ENCODE measurements at regions not wholly inside any gene's neighbourhood (a gene's known extent, or its start where the extent isn't known, plus 50 kb on each side); places are given as distances from the start of the nearest gene placed in this dataset.

DNA sequence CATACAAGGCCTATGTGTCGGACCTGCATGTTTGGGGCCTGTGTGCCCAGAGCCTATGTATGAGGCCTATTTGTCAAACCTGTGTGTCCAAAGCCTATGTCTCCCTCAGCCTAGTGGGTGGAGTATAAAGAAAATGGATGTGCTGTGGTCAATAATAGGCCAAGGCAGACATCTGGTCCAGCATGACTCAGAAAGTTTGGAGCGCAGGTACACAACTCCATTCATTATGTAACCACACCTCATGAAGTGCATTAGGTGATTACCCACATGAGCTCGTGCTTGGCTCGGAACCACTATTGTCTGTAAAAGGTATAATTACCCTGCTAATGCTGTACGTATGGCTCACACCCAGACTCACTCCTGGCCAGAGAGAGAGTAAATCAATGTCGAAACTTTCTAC lies 302.4 kb upstream of the POU3F2 start:
- DNase-seq (ENCODE audit: low read depth in 2 of 2): no peak

DNA sequence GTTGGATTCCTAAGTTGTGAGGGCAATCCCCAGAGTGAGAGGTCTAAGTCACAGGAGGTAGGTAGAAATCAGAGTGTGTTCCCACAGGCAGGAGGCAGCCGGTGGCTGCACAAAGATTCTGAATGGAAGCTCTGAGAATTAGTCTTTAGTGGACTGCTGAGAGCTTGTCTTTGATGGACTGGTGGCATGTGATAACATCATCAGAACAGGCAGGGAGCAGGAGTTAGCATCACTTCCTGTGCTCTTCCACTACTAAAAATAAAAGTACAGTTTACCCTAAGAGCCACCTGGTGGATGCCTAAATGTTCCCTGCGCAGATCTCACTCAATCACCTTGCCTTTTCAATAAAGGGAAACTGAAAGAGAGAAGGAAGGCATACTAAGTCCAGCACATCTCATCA lies 294.6 kb upstream of the POU3F2 start:
- no peak for DNase-seq (ENCODE audit: low read depth in 2 of 2)

DNA sequence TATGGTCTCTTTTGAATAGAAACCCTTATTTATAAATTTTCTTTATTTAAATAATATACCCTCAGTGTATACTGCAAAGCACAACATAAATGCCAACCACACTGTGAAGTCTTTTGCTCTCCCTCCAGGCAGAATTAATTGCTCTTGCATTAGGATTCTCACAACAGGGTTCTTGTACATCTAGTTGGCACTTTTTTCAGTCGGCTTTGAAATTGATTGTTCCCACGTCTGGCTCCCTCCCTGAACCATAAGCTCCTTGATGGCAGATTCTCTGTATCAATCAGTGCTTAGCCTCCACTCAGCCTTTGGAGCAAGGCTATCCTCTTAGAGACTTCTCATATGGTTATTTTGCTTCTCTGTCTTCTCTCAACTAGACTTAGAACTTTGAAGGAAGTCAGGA lies 288.0 kb upstream of the POU3F2 start:
- no peak for DNase-seq (ENCODE audit: low read depth in 2 of 2)

DNA sequence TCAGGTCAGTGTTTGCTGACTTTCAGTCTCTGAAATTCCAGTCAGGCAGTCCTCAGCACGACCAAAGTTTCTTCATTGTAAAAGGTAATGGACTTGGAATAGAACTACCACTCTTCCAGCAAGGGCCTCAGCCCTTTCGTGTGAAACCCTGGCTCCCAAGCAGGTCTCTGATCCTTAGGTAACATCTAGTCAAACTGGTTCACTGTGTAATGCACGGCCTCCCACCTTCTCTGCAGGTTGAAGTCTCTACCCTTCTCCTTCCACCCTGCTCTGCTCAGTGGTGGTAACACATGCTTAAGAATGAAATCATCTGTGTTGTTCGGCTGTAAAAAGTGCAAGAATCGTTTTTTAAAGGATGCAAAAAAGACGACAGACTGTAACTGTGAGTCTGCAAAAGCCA lies 287.2 kb upstream of the POU3F2 start:
- DNase-seq (ENCODE audit: low read depth in 2 of 2): no peak

DNA sequence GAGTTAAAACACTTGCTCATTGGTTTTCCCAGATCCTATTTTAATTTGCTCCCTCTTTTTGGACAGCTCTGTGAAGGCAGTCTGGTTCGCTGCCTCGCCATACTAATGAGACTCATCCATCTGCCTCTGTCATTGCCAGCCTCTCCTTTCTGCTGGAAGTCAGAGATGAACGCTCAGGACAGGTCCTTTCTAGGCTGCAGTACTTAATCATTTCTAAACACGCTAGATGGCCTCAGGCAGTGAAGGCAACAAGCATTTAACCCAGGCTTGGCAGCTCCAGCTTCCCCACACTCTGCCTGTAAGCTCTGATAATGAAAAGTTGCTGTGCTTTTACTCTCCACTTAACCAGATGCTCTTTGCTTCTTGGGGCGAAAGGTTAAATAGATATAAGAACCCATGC lies 286.7 kb upstream of the POU3F2 start:
- DNase-seq (ENCODE audit: low read depth in 2 of 2): no peak

DNA sequence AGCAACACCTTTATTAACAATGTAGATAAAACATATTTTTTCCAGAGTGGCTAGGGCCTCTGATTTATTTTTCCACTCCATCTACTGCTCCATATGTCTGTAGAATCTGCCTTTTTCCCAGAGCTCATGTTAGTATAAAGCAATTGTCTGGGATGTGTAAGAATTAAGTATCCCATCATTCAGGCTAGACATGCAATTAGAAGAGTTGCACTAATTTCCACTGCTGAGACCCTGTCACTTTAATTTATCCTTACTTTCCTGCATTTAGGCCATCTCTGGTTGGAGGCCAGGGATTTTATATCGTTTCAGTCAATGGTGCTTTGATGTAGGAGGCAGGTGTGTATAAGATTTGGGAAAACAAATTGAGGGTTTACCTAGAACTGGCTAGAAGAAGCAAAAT lies 286.1 kb upstream of the POU3F2 start:
- no peak for DNase-seq (ENCODE audit: low read depth in 2 of 2)

DNA sequence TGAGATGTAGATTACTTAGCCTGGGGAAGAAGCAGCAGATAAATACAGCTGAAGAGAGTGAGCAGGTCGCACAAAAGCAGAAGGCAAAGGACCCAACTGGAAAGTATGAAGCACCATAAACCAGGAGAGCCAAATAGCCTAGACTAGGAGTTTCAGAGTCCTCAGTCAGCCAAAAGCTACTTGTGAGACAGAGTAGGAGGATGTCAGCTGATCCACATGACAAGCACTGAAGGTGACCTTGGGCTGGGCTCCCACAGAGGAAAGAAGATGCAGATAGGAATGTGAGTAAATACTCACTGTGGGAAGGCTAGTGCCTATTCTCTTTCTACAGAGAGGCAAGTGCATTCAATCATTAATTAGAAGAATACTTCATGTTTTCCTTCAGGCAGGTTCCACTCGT lies 274.0 kb upstream of the POU3F2 start:
- DNase-seq (ENCODE audit: low read depth in 2 of 2): no peak

DNA sequence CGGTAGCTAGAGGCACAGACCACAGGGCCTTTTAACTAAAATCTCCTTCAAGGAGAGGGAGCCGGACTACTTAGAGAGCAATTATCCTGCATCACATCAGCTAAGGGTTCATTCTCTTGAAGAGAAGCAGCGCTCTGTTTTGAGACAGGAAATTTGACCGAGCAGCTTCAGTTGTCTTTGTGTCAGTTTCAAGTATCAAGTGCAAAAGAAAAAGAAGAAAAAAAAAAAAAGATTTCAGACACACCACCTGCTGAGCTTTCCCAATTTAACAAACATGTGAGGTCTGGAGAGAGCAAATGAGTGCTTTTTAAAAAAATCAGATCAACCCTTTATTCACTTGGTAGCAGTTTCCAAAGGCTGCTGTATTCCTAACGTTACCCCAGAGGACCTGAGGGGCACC lies 273.5 kb upstream of the POU3F2 start:
- DNase-seq (ENCODE audit: low read depth in 2 of 2): no peak

DNA sequence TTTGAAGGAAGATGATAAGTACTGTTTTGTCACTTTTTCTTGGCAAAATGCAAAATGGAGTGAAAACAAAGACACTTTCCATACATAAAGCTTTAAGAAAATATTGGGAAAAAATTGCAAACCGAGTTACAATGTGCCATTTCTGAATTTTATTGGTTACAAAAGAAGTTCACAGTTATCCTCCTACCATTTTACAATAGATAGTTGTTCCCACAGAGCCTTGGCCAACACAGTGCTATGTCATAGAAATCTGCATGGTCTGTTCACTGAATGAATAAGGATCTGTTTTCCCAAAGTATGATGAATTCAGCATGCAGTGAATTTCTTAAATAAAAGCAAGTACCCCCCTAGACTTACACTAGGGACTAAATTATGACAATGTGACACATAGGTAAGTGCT lies 268.2 kb upstream of the POU3F2 start:
- no peak for DNase-seq (ENCODE audit: low read depth in 2 of 2)

DNA sequence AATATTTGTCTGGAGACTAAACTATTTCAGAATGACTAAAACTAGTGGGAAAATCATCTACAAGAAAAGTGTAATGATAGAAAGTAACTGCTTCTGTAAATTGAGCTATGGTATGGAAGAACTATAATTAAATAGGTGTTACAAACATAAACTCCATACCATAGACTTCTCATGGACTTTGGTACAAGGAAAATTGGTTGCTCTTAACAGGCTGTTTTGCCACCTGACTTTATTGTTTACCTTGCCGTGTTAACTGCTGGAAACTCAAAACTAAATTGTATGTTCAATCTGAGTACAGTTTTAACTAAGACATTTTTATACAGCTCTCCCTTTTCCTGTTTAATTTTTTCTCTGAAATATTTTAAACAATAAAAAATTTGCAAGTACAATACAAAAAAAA lies 261.8 kb upstream of the POU3F2 start:
- DNase-seq (ENCODE audit: low read depth in 2 of 2): no peak

DNA sequence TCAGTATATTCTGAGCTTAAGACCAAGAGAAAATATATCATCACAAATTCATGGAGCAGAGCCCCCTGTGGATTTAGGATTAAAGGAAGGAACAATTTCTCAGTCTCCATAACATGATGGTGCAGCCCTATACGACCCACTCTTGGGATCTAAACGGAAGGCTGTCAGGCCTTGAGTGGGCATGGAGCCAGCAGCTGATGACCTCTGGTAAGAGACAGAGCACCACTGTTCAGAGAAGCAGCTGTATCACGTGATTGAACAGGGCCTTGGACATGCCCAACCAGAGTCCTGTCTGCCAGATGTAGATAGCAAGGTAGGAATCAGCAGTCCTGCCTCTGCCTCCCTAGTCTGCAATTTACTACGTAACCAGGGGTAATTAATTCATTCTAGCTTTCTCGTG lies 259.4 kb upstream of the POU3F2 start:
- no peak for DNase-seq (ENCODE audit: low read depth in 2 of 2)

DNA sequence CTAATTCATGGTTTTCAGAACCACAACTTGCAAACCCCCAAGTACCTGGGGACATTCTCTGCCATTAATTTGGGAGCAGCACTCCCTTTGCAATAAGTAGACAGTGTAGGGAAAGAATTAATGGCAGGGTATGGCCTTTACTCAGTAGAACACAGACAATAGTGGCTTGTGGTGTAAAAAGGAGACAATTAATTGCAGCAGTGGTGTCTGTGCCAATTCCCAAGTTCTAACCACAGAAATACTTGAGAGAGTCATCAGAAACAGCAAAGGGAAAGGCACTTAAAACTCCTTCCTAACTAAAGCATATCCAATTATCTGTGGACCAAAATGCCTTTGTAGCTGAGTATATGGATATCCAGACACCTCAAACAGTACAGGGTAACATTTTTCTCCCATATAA lies 257.6 kb upstream of the POU3F2 start:
- DNase-seq (ENCODE audit: low read depth in 2 of 2): no peak

DNA sequence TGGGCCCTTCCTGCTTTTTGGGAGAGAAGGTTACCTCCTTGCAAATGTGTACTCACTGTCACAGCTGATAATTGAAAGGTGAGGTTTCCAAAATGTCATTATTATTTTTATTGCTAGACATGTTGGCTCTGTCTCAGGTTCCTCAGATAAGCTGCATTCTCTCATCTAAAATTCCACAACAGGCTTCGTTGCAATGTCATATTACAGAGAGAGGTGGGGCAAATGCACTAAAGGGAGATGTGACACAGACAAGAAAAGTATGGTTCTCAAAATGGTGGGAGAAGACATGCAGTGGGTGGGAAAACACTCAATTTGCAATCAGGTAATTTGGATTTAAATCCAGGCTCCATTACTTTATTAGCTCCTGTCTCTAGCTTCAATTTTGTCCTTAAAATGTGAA lies 256.4 kb upstream of the POU3F2 start:
- DNase-seq (ENCODE audit: low read depth in 2 of 2): no peak

DNA sequence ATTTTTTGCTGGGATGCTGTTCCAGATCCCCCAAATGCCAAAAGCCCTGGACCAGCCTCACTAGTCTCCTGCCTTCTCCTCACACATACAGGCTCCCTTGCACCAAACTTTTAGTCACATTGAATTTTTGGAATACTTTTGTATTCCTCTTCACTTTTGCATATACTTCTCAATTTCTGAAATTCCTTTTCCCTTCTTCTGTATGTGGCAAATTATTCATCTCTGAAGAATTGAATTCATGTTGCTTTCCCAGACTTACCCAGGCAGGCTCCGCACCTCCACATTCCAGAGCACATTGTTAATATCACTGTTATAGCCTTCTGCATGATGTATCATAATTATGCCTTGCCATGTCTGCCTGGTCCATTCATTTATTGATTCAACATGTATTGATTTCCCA lies 255.3 kb upstream of the POU3F2 start:
- DNase-seq (ENCODE audit: low read depth in 2 of 2): no peak

DNA sequence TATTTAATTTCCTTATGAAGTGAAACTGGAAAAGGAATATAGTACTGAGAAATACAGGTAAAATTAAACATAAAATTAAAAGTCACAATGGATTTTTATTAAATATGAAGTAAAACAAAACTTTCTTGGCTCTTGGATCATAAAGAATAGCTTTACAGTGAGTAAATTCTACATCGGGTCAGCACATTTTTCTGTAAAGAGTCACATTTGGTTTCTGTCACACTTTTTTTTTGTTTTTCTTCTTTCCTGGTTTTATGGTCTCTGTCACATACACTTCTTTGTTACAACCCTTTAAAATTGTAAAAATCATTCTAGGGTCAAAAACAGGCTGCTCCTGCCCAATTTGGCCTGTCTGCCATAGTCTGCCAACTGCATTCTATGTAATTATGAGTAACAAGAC lies 254.4 kb upstream of the POU3F2 start:
- DNase-seq (ENCODE audit: low read depth in 2 of 2): no peak

DNA sequence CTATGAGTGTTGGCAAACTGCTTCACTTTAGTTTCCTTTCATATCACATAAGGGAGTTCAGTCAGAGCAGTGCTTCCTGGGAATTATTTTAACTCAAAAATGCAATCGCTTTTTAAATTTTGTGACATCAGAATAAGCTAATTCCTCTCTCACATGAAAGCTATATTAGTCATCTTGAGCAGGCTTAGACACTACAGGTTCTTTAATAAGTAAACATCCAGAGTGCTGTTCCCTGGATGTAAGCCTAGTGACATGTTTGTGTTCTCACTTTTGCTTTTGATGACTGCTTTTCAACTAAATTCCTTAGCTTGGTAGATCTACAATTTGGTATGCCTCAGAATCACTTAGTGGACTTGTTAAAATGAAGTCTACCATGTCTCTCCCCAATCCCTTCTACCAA lies 252.7 kb upstream of the POU3F2 start:
- no peak for DNase-seq (ENCODE audit: low read depth in 2 of 2)

DNA sequence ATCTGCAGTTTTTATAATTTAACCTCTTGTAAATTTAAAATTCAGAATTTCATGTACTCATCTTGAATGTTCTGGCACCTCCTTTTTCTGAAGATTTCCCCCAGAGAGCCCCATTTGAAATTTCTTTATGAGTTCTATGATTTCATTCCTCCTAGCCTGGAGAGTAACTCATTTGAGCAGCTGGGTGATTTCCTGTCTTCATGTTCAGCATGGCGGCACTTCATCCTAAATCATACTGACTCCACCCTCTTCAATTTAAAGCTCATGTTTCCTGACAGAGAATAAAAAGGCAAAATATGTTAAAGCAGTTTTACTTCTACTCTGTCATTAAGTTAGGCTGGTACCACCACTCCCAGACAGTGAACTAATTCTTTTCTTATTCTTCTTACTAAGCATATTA lies 250.9 kb upstream of the POU3F2 start:
- DNase-seq (ENCODE audit: low read depth in 2 of 2): no peak

DNA sequence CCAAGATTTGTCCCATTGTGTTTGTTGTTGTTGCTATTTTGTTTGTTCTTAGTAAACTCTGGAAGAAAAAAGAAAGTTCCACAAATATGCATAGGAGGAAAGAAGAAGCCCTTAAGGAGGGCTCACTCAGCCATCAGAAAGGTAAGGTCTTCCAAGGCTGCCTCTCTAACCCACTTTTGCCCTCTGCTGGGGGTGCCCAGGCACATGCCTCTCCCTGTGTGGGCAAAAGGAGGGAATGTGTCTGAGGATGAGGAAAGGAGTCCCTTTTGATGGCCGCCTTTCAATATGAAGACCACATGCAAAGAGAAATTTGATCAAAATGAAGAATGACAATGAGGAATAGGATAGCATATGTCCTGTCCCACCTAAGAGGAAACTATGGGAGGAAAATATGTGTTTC lies 248.2 kb upstream of the POU3F2 start:
- DNase-seq (ENCODE audit: low read depth in 2 of 2): no peak

DNA sequence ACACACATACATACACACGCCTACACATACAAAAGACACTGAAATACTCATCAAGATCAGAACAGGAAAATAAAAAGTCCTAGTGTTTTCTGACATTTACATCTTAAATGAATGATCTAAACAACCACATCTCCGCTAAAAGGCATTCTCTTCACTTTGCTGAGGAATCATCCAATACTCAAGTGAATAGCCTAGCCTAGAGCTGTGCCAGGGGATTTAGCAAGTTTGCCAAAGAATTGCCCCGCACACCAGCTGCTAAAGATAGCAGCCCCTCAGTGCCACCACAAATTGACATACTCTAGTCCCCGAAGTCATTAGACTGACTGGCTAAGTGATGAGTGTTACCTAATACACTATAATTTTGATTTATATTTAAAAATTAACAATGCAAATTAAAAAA lies 246.8 kb upstream of the POU3F2 start:
- no peak for DNase-seq (ENCODE audit: low read depth in 2 of 2)

DNA sequence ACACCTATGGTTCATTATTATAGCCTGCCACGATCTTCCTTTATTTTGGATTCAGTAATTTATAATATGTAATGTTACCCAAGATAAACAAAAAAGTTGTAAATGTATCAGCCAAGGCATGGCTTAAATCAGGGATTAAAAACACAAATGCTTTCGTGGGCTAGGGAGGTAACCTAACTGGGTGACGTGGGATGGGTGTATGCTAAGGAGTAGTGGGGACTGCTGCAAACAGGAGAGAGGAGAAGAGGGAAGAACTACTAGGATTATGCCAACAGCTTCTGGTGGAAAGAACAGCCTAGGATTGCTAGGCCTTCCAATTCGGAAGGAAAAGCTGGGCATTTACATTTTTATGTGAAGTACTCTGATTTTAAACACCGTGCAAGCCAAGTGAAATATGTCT lies 244.8 kb upstream of the POU3F2 start:
- no peak for DNase-seq (ENCODE audit: low read depth in 2 of 2)

DNA sequence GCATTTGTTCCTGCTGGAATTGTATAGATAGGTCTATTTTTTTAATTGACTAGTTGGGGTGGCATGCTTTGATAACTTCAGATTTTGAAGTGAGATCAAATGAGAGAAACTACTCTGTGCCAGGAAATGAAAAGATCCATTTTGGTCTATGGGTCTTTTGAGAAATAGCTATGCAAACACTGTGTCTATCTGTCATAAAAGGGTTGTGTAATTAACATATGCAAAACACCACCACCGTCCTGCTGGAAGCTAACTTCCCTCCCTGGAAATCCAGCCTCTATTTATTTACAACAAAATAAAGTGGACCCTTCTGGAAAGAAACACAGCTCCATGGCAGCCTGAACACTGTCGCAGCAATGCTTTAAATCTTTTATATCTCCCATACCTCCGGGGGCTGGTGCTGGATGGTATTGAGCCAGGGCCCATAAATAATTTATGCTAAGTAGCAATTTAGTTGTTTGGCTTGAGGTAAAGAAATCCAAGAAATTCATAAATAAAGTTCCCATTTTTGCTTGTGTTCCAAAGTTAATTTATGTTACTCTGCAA lies 244.2 kb upstream of the POU3F2 start:
- no peak for DNase-seq (ENCODE audit: low read depth in 2 of 2)

DNA sequence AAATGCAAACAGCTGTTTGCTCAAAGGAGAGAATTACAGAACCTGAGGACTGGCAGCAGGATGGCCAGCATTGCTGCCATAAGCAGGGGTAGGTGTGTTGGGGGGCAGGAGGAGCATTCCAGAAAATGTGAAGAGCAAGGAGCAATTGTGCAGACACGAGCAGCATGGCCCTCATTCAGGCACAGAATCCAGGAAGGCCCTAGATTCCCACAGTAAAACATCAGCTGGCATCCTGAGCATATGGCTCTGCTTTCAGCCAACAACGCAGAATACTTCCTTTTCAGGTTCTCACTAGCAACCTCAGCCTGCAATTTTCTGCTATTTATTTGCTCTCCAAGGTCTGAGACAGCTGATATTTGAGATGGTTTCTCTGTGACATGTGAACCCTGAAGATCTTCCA lies 243.4 kb upstream of the POU3F2 start:
- DNase-seq (ENCODE audit: low read depth in 2 of 2): no peak

DNA sequence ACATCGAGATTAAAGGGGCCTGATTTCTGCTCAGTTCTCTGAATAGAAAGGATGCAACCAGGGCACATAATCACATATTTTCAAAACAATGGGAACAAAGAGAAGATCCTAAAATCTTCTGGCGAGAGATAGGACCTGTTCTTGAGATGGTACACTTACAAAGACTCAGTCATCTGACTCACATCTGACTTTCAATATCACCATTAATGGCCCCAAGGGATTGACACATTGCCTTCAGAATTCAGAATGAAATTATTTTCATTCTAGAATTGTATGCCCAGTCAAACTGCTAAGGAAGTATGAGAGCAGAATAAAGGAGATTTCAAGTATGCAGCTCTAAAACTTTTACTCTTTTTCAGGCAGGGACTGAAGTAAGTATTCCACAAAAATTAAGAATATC lies 240.7 kb upstream of the POU3F2 start:
- no peak for DNase-seq (ENCODE audit: low read depth in 2 of 2)

DNA sequence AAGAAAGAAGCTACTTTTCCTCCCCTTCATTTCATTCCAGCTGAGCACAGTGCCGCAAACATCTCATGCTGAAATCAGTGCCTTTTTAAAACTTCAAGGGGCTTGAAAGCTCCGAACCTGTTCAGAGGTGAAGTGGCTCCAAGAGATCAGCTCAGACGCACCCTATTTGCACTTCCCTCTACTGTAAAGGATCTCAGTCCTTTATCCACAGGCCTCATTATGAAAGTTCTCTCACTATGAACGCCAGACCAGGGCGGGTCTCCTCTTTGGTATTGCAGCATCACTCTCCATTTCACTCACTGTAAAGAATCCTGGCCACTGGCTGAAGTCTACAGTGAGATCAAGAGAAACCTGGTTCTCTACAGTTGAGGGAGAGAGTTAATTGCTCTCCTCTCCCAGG lies 232.7 kb upstream of the POU3F2 start:
- no peak for DNase-seq (ENCODE audit: low read depth in 2 of 2)

DNA sequence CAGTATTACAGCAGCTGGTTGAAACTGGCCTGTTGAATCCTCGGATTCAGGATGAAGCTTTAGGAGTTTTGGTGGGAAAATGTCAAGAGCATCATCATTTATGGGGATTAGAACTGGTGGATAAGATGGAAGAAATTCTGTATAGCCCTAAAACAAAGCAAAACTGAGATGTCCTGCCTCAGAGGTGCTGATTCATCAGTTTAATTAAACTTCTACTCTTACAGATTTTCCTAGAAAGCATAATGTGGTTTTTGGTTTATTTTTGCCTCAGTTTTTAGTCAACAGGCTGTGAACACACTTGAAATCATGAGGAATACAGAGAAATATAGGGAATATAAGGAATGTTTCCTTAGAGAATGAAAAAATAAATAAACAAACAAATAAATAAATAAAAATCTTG lies 228.7 kb upstream of the POU3F2 start:
- DNase-seq (ENCODE audit: low read depth in 2 of 2): no peak

All from activated CD8-positive, alpha-beta memory T cell treated with anti-CD3 and anti-CD28 coated beads for 4 hours (primary cell).